ENCODE measurements at regions not wholly inside any gene's neighbourhood (a gene's known extent, or its start where the extent isn't known, plus 50 kb on each side); places are given as distances from the start of the nearest gene placed in this dataset.

DNA sequence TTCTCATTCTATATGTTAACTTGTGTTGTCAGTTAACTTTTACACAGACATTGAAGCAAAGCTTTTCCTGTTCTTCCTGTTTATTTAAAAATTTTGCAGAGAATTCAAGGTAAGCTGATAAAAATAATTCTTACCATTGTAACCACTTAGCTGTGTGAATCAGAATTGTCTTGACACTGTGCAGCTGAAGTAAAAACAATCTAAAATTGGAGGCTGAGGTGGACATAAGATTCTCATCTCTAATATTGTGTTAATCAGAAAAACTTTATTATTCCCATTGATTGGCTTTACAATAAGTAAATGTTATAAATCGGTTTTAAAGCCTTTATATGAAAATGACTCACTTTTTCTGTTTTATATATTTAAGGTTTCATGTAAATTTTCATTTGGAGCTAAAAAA, 240.3 kb upstream of the PLEKHG7 start:
- TF ChIP-seq, protein P1, sequence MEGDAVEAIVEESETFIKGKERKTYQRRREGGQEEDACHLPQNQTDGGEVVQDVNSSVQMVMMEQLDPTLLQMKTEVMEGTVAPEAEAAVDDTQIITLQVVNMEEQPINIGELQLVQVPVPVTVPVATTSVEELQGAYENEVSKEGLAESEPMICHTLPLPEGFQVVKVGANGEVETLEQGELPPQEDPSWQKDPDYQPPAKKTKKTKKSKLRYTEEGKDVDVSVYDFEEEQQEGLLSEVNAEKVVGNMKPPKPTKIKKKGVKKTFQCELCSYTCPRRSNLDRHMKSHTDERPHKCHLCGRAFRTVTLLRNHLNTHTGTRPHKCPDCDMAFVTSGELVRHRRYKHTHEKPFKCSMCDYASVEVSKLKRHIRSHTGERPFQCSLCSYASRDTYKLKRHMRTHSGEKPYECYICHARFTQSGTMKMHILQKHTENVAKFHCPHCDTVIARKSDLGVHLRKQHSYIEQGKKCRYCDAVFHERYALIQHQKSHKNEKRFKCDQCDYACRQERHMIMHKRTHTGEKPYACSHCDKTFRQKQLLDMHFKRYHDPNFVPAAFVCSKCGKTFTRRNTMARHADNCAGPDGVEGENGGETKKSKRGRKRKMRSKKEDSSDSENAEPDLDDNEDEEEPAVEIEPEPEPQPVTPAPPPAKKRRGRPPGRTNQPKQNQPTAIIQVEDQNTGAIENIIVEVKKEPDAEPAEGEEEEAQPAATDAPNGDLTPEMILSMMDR (IDR thresholded peaks at IDR 0.05) = no peak
- TF ChIP-seq POLR2A (IDR thresholded peaks at IDR 0.05) (no peak), POLR2AphosphoS5 (IDR thresholded peaks at IDR 0.05; ENCODE audit: insufficient read depth in 1 of 2, low read depth in 1 of 2) (no peak)
